ENCODE measurements at regions not wholly inside any gene's neighbourhood (a gene's known extent, or its start where the extent isn't known, plus 50 kb on each side); places are given as distances from the start of the nearest gene placed in this dataset.

DNA sequence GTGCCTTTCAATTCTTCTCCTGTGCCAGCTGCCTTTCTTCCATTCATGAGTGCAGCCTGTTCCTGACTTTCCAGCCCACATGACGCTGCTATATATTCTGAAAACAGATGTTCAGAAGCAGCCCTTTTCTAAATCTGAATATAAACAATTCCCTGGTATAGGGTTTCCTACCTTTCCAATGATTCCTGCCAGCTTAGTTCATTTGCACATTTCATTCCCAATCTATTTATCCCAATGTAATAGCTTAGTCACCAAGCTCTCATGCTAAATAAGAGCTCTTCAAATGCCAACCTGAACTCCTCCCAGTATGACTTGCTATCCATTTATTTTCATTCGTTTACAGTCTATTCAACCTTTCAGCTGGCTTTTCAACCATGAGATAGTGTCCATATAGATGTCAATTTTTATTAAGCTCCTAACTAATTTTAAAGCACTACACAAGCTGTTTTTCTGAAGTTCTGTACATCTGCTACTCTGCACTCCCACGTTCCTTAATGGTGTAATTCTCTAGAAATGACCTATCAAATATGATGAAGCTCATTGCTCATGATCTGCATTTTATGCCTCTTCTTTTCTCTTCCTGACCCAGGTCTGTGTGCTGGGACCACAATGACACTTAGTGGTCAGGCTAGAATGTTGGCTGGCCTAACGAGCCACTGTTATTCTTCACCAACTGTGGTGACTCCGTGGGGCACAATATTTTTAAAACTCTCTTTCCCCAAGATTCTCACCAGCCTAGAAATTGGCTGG is 605.0 kb upstream of the TBL1XR1 start:
- TF ChIP-seq EZH2 (IDR thresholded peaks at IDR 0.05; ENCODE audit: borderline replicate concordance, low read depth, low read length, poor library complexity, severe bottlenecking) = no peak
- TF ChIP-seq, protein P1, sequence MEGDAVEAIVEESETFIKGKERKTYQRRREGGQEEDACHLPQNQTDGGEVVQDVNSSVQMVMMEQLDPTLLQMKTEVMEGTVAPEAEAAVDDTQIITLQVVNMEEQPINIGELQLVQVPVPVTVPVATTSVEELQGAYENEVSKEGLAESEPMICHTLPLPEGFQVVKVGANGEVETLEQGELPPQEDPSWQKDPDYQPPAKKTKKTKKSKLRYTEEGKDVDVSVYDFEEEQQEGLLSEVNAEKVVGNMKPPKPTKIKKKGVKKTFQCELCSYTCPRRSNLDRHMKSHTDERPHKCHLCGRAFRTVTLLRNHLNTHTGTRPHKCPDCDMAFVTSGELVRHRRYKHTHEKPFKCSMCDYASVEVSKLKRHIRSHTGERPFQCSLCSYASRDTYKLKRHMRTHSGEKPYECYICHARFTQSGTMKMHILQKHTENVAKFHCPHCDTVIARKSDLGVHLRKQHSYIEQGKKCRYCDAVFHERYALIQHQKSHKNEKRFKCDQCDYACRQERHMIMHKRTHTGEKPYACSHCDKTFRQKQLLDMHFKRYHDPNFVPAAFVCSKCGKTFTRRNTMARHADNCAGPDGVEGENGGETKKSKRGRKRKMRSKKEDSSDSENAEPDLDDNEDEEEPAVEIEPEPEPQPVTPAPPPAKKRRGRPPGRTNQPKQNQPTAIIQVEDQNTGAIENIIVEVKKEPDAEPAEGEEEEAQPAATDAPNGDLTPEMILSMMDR (conservative IDR thresholded peaks at IDR 0.05; ENCODE audit: low read depth, low read length) = no peak

Measured in A673 (cell line).